H9 (cell line): ENCODE measurements at regions not wholly inside any gene's neighbourhood (a gene's known extent, or its start where the extent isn't known, plus 50 kb on each side); places are given as distances from the start of the nearest gene placed in this dataset.

ENCODE experiments used
- DNase-seq: peaks from one replicate; pipeline ENCODE4 v3.0.0-alpha.2; 2017
- H2AFZ ChIP-seq: one replicate; pipeline ENCODE4 v1.6.1; 2013; ENCODE audit warnings: mild to moderate bottlenecking, low read length, control low read depth, moderate library complexity
- H2AK5ac ChIP-seq: 2 replicates; pipeline ENCODE4 v1.6.1; 2013; ENCODE audit warnings: low read length, control low read depth, mixed read lengths; ENCODE audit not compliant: insufficient read length
- H2BK120ac ChIP-seq: one replicate; pipeline ENCODE4 v1.6.1; 2013; ENCODE audit warnings: low read depth, mild to moderate bottlenecking, low read length, control low read depth, inconsistent platforms; ENCODE audit not compliant: poor library complexity, severe bottlenecking
- H2BK12ac ChIP-seq: 2 replicates; pipeline ENCODE4 v1.6.1; 2013; ENCODE audit warnings: low read length, control low read depth, mixed read lengths, low read depth; ENCODE audit not compliant: insufficient read length
- H2BK15ac ChIP-seq: 2 replicates; pipeline ENCODE4 v1.6.1; 2013; ENCODE audit warnings: low read depth, low read length, control low read depth
- H2BK20ac ChIP-seq: one replicate; pipeline ENCODE4 v1.6.1; 2013; ENCODE audit warnings: low read depth, mild to moderate bottlenecking, low read length, control low read depth, inconsistent platforms; ENCODE audit not compliant: poor library complexity, severe bottlenecking
- H2BK5ac ChIP-seq: 2 replicates; pipeline ENCODE4 v1.6.1; 2013; ENCODE audit warnings: low read length, control low read depth, mixed read lengths; ENCODE audit not compliant: insufficient read length
- H3K14ac ChIP-seq: 2 replicates; pipeline ENCODE4 v1.6.1; 2013; ENCODE audit warnings: low read length, control low read depth; ENCODE audit not compliant: insufficient read depth
- H3K18ac ChIP-seq: 2 replicates; pipeline ENCODE4 v1.6.1; 2013; ENCODE audit warnings: low read depth, mild to moderate bottlenecking, mixed read lengths, low read length, control low read depth; ENCODE audit not compliant: insufficient read length
- H3K23ac ChIP-seq: 2 replicates; pipeline ENCODE4 v1.6.1; 2013; ENCODE audit warnings: low read length, control low read depth, mixed read lengths, low read depth; ENCODE audit not compliant: insufficient read length
- H3K23me2 ChIP-seq: 2 replicates; pipeline ENCODE4 v1.6.1; 2013; ENCODE audit warnings: low read depth, mild to moderate bottlenecking, mixed read lengths, low read length, control low read depth; ENCODE audit not compliant: insufficient read length, poor library complexity, severe bottlenecking
- H3K27ac ChIP-seq: 2 replicates; pipeline ENCODE4 v1.5.1; 2013; ENCODE audit warnings: low read length, control low read depth, mixed read lengths, low read depth; ENCODE audit not compliant: insufficient read length
- H3K27me3 ChIP-seq: 2 replicates; pipeline ENCODE4 v1.6.1; 2013; ENCODE audit warnings: low read length, control low read depth, inconsistent platforms; ENCODE audit not compliant: insufficient read depth
- H3K4ac ChIP-seq: 2 replicates; pipeline ENCODE4 v1.6.1; 2013; ENCODE audit warnings: low read depth, mild to moderate bottlenecking, control low read depth, inconsistent platforms, low read length, moderate library complexity
- H3K4me1 ChIP-seq: 2 replicates; pipeline ENCODE4 v1.6.1; 2013; ENCODE audit warnings: low read length, control low read depth, inconsistent platforms; ENCODE audit not compliant: insufficient read depth
- H3K4me2 ChIP-seq: 2 replicates; pipeline ENCODE4 v1.6.1; 2013; ENCODE audit warnings: low read length, control low read depth, mixed read lengths; ENCODE audit not compliant: insufficient read length, insufficient read depth
- H3K56ac ChIP-seq: 2 replicates; pipeline ENCODE4 v1.6.1; 2013; ENCODE audit warnings: low read depth, mild to moderate bottlenecking, mixed read lengths, low read length, control low read depth; ENCODE audit not compliant: insufficient read length
- H3K79me1 ChIP-seq: 2 replicates; pipeline ENCODE4 v1.6.1; 2013; ENCODE audit warnings: low read depth, mild to moderate bottlenecking, moderate library complexity, low read length, control low read depth, inconsistent platforms; ENCODE audit not compliant: insufficient read depth, poor library complexity, severe bottlenecking
- H3K79me2 ChIP-seq: 2 replicates; pipeline ENCODE4 v1.6.1; 2013; ENCODE audit warnings: low read length, control low read depth, inconsistent platforms; ENCODE audit not compliant: insufficient read depth
- H3K9ac ChIP-seq: 2 replicates; pipeline ENCODE4 v1.6.1; 2013; ENCODE audit warnings: low read length, control low read depth, mixed read lengths; ENCODE audit not compliant: insufficient read length; ENCODE audit errors: extremely low read depth
- H3K9me3 ChIP-seq: one replicate; pipeline ENCODE4 v1.6.1; 2013; ENCODE audit warnings: low read depth, low read length, inconsistent platforms; ENCODE audit not compliant: control insufficient read depth
- H3T11ph ChIP-seq: one replicate; pipeline ENCODE4 v1.6.1; 2013; ENCODE audit warnings: mild to moderate bottlenecking, low read length, control low read depth, inconsistent platforms
- H4K20me1 ChIP-seq: one replicate; pipeline ENCODE4 v1.6.1; 2013; ENCODE audit not compliant: control insufficient read depth, insufficient read length, insufficient read depth
- H4K5ac ChIP-seq: 2 replicates; pipeline ENCODE4 v1.6.1; 2013; ENCODE audit warnings: low read depth, mild to moderate bottlenecking, mixed read lengths, low read length, control low read depth; ENCODE audit not compliant: insufficient read length
- H4K8ac ChIP-seq: replicated peaks from 2 replicates; pipeline ENCODE4 v1.6.1; 2013; ENCODE audit warnings: low read length, control low read depth, mixed read lengths, low read depth; ENCODE audit not compliant: insufficient read length
- H4K91ac ChIP-seq: 2 replicates; pipeline ENCODE4 v1.6.1; 2013; ENCODE audit warnings: low read depth, mild to moderate bottlenecking, moderate library complexity, mixed read lengths, low read length, control low read depth; ENCODE audit not compliant: insufficient read length
- H3K27ac Mint-ChIP-seq, 3 experiments: 2 replicates in 2 of 3; 3 replicates in 1 of 3; pipeline ENCODE4 v1.8.0; 2020 to 2021; ENCODE audit warnings: mixed read lengths in 3 of 3, mild to moderate bottlenecking in 1 of 3, moderate library complexity in 1 of 3
- H3K27me3 Mint-ChIP-seq: 2 replicates; pipeline ENCODE4 v1.8.0; 2021; ENCODE audit warnings: low read depth, mild to moderate bottlenecking, moderate library complexity, mixed read lengths
- H3K36me3 Mint-ChIP-seq, 3 experiments: 2 replicates in 2 of 3; 3 replicates in 1 of 3; pipeline ENCODE4 v1.8.0; 2020 to 2021; ENCODE audit warnings: low read depth in 3 of 3, mixed read lengths in 3 of 3; ENCODE audit not compliant: insufficient read depth in 1 of 3
- H3K4me1 Mint-ChIP-seq, 2 experiments: 2 replicates each; pipeline ENCODE4 v1.8.0; 2020; ENCODE audit warnings: mixed read lengths in 2 of 2
- H3K4me3 Mint-ChIP-seq, 2 experiments: 2 replicates in 1 of 2; 3 replicates in 1 of 2; pipeline ENCODE4 v1.8.0; 2020 to 2021; ENCODE audit warnings: mild to moderate bottlenecking in 2 of 2, mixed read lengths in 2 of 2, moderate library complexity in 1 of 2
- H3K9me3 Mint-ChIP-seq, 2 experiments: 2 replicates in 1 of 2; 3 replicates in 1 of 2; pipeline ENCODE4 v1.8.0; 2020; ENCODE audit warnings: mild to moderate bottlenecking in 2 of 2, mixed read lengths in 2 of 2, moderate library complexity in 1 of 2
- CTCF ChIP-seq: fragments of 200-600 bp; sonication (generic); conservative IDR thresholded peaks from 3 replicates; pipeline ENCODE4 v1.8.0; 2021; ENCODE audit warnings: antibody characterized with exemption, mild to moderate bottlenecking
- WGBS: extraction: QIAGEN DNeasy Blood & Tissue Kit; methylation state at CpG from one replicate; pipeline ENCODE4 v1.1.7; 2013; ENCODE audit warnings: missing lambda C conversion rate, low lambda C conversion rate, mixed read lengths; ENCODE audit not compliant: insufficient read length; ENCODE audit errors: extremely low coverage; 5-methylcytosine and 5-hydroxymethylcytosine counted together

GRCh38 chr1:244111027-244111426 lies 59.9 kb downstream of the ZBTB18 start:
- no peak overlapping the region for H4K8ac ChIP-seq
- Mint-ChIP-seq H3K4me3 (no peak overlapping the region), H3K27me3 (no peaks in the 10 kb centered on the region), H3K9me3 (no peaks in the 10 kb centered on the region), H3K4me1 (peaks cover 0 to 2% of the 10 kb centered on the region in 2 experiments; a peak in 1 of 4 replicates), H3K36me3 (no peaks in the 10 kb centered on the region), H3K27ac (no peak overlapping the region)
- H3K4me1 ChIP-seq, result no peaks in the 10 kb centered on the region
- no peak for TF ChIP-seq CTCF
- H3K56ac ChIP-seq, result no peak overlapping the region
- no peak for DNase-seq
- H3K14ac ChIP-seq, result no peak overlapping the region
- H4K20me1 ChIP-seq, result no peaks in the 10 kb centered on the region
- no peak overlapping the region for H3T11ph ChIP-seq
- no peak overlapping the region for H4K5ac ChIP-seq
- no peaks in the 10 kb centered on the region for H3K23me2 ChIP-seq
- no peaks in the 10 kb centered on the region for H3K79me1 ChIP-seq
- H2AK5ac ChIP-seq, result no peak overlapping the region
- no peak overlapping the region for H3K18ac ChIP-seq
- no CpG with 5 or more reads among the region's 7 CpGs for WGBS
- no peak overlapping the region for H3K27ac ChIP-seq
- H3K4ac ChIP-seq, result no peak overlapping the region
- H3K4me2 ChIP-seq, result no peak overlapping the region
- H3K79me2 ChIP-seq, result no peaks in the 10 kb centered on the region
- H2BK120ac ChIP-seq, result no peak overlapping the region
- H2BK5ac ChIP-seq, result no peak overlapping the region
- no peak overlapping the region for H4K91ac ChIP-seq
- H3K9ac ChIP-seq, result no peak overlapping the region
- H3K23ac ChIP-seq, result no peak overlapping the region
- H3K27me3 ChIP-seq, result no peaks in the 10 kb centered on the region
- H2AFZ ChIP-seq, result no peak overlapping the region
- no peak overlapping the region for H2BK20ac ChIP-seq
- H2BK12ac ChIP-seq, result no peak overlapping the region
- H2BK15ac ChIP-seq, result no peak overlapping the region
- no peaks in the 10 kb centered on the region for H3K9me3 ChIP-seq
